Fibroblast of gingiva (primary cell): ENCODE measurements at regions not wholly inside any gene's neighbourhood (a gene's known extent, or its start where the extent isn't known, plus 50 kb on each side); places are given as distances from the start of the nearest gene placed in this dataset.
"Not testable (repeated sequence)": the region's sequence is repeated elsewhere in the genome, so short reads cannot be mapped to it uniquely, and the experiment has no call there.

Experiments used
- DNase-seq: peaks from one replicate; pipeline ENCODE4 v3.0.0-alpha.2; 2011; ENCODE audit warnings: low read depth

GRCh38 chr6:113047148-113047547 is 700.0 kb downstream of the RFPL4B start:
- peak; percentile 63 for DNase-seq

- DNase-seq: peak; percentile 38
Observed at GRCh38 chr6:113047932-113048331, 700.8 kb downstream of the RFPL4B start.

GRCh38 chr6:113048741-113049140 is 701.6 kb downstream of the RFPL4B start:
- DNase-seq: peak; percentile 27

GRCh38 chr6:113049190-113049589 is 702.1 kb downstream of the RFPL4B start:
- DNase-seq: no peak

GRCh38 chr6:113050010-113050858 is 703.1 kb downstream of the RFPL4B start:
- DNase-seq: no peak

- no peak for DNase-seq
Observed at GRCh38 chr6:113050979-113051378, 703.8 kb downstream of the RFPL4B start.

GRCh38 chr6:113052506-113052905 is 705.4 kb downstream of the RFPL4B start:
- DNase-seq: no peak

GRCh38 chr6:113055061-113055460 is 707.9 kb downstream of the RFPL4B start:
- DNase-seq: peak; percentile 55

GRCh38 chr6:113055998-113056397 is 708.9 kb downstream of the RFPL4B start:
- no peak for DNase-seq

GRCh38 chr6:113057567-113058053 is 710.5 kb downstream of the RFPL4B start:
- no peak for DNase-seq

GRCh38 chr6:113060664-113061063 is 713.5 kb downstream of the RFPL4B start:
- DNase-seq: no peak

- DNase-seq: peak; percentile 45
Observed at GRCh38 chr6:113065611-113066010, 718.5 kb downstream of the RFPL4B start.

GRCh38 chr6:113067612-113068275 is 720.6 kb downstream of the RFPL4B start:
- peak; percentile 28 for DNase-seq

- no peak for DNase-seq
Observed at GRCh38 chr6:113068570-113068969, 721.4 kb downstream of the RFPL4B start.

- DNase-seq: not testable (repeated sequence)
Observed at GRCh38 chr6:113070681-113071080, 723.6 kb downstream of the RFPL4B start.

GRCh38 chr6:113073611-113074191 is 726.6 kb downstream of the RFPL4B start:
- peak; percentile 77 for DNase-seq

- DNase-seq: peak; percentile 34
Observed at GRCh38 chr6:113076116-113076515, 729.0 kb downstream of the RFPL4B start.

GRCh38 chr6:113076816-113077215 is 729.7 kb downstream of the RFPL4B start:
- DNase-seq: no peak

GRCh38 chr6:113077794-113078193 is 730.7 kb downstream of the RFPL4B start:
- DNase-seq: no peak

GRCh38 chr6:113078791-113079190 is 731.7 kb downstream of the RFPL4B start:
- no peak for DNase-seq

- peak; percentile 91 for DNase-seq
Observed at GRCh38 chr6:113082745-113083144, 735.6 kb downstream of the RFPL4B start.

GRCh38 chr6:113083947-113084346 is 736.8 kb downstream of the RFPL4B start:
- no peak for DNase-seq

- no peak for DNase-seq
Observed at GRCh38 chr6:113089056-113089455, 741.9 kb downstream of the RFPL4B start.
